AG10803 (cell line): ENCODE measurements at regions not wholly inside any gene's neighbourhood (a gene's known extent, or its start where the extent isn't known, plus 50 kb on each side); places are given as distances from the start of the nearest gene placed in this dataset.
A peak's percentile ranks its signal among the peaks of the same experiment; 100 is the strongest.

ENCODE experiments used
- DNase-seq: peaks from one replicate; pipeline ENCODE4 v3.0.0; 2010; ENCODE audit warnings: low read depth
- H3K4me3 ChIP-seq: 2 replicates; pipeline ENCODE4 v1.5.1; 2011; ENCODE audit warnings: mild to moderate bottlenecking, low read length, control low read depth
- TF ChIP-seq, protein P1 (sequence below): conservative IDR thresholded peaks from 2 replicates; pipeline ENCODE4 v1.5.1; 2011; ENCODE audit warnings: mild to moderate bottlenecking, low read length, control low read depth, inconsistent platforms

DNA sequence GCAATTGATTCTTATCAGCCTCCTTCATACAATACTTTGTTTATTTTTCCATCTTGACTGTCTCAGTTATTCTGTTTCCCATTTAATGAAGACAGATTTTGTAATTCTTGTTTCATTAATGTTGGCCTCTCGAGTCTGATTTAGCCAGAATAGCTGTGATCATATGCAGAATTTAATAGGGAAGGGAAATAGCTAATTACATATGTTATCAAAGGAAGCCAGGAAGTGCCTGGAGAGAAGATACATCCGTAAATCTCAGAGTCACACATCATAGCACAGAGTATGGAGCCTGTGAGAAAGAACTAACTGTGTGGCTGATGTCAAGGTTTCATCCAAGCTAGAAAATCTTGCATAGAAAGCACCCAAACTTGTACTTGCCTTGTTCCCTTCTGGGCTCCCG, 288.9 kb upstream of the SLCO3A1 start:
- TF ChIP-seq, protein P1, sequence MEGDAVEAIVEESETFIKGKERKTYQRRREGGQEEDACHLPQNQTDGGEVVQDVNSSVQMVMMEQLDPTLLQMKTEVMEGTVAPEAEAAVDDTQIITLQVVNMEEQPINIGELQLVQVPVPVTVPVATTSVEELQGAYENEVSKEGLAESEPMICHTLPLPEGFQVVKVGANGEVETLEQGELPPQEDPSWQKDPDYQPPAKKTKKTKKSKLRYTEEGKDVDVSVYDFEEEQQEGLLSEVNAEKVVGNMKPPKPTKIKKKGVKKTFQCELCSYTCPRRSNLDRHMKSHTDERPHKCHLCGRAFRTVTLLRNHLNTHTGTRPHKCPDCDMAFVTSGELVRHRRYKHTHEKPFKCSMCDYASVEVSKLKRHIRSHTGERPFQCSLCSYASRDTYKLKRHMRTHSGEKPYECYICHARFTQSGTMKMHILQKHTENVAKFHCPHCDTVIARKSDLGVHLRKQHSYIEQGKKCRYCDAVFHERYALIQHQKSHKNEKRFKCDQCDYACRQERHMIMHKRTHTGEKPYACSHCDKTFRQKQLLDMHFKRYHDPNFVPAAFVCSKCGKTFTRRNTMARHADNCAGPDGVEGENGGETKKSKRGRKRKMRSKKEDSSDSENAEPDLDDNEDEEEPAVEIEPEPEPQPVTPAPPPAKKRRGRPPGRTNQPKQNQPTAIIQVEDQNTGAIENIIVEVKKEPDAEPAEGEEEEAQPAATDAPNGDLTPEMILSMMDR: no peak
- no peak for DNase-seq
- H3K4me3 ChIP-seq: no peak overlapping the region

GRCh38 chr15:91566141-91566540, 287.4 kb upstream of the SLCO3A1 start:
- no peak for DNase-seq
- TF ChIP-seq, protein P1: no peak
- H3K4me3 ChIP-seq: no peak overlapping the region

DNA sequence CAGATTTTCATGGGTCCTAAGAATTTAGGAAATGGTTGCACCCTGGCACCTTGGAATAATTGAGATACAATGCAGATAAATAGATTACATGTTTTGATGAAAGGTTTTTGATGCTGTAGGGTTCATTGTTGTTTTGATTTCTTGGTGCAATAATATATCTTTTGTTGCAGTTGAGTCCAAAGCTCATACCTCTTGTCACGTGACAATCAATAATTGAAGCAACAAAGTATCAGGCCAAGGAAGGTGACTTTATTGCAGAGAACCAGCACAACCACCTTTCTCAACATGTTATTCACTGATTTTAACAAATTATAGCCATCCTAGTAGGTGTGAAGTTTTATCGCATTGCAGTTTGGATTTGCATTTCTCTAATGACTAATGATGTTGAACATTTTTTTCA, 285.5 kb upstream of the SLCO3A1 start:
- TF ChIP-seq, protein P1: no peak
- H3K4me3 ChIP-seq: no peak overlapping the region
- DNase-seq: no peak

- peak; percentile 50 for DNase-seq
- TF ChIP-seq, protein P1: no peak
- no peak overlapping the region for H3K4me3 ChIP-seq
Measured at GRCh38 chr15:91572110-91572509, 281.4 kb upstream of the SLCO3A1 start.

GRCh38 chr15:91576096-91576495, 277.4 kb upstream of the SLCO3A1 start:
- no peak overlapping the region for H3K4me3 ChIP-seq
- TF ChIP-seq, protein P1: no peak
- no peak for DNase-seq

DNA sequence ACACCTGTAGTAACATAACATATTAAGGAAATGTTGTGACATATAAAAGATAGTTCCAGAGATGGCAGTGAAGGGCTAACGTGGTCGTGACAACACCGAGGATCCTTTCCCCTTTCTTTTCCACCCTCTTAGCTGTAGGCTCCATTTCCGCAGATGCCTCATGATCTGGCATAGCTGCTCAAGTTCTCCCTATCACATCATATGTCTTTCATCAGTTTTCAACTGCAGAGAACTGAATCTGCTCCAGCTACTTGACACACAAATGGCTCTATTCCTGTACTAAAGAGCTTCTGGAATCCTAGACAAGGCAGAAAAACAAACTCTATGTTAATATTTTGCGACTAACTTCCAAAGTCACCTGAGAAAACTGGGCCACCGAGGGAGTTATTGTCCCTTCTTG, 275.0 kb upstream of the SLCO3A1 start:
- no peak overlapping the region for H3K4me3 ChIP-seq
- no peak for DNase-seq
- TF ChIP-seq, protein P1: no peak

DNA sequence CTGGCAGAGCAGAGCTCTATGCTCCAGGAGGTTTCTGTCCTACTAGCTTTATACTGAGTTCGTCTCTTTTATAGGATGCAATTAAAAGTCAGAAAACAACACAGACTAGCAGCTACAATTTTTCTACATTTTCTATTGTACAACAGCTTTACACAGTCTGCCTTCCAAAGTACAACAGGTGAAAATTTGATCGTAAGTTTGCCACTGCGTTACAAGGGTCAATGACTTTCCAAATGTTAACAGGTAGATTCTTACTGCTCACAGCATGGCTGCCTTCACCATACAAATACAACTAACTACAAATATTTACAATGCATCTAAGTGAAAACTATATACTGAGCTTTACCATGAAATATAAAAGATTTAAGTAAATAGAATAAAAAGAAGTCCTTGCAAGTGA, 268.6 kb upstream of the SLCO3A1 start:
- DNase-seq: no peak
- H3K4me3 ChIP-seq: no peak overlapping the region
- TF ChIP-seq, protein P1: no peak
